Hematopoietic multipotent progenitor cell treated with erythropoietin and hydrocortisone succinate and interleukin-3 and kit ligand, for 6 days (in vitro differentiated cells): ENCODE measurements at regions not wholly inside any gene's neighbourhood (a gene's known extent, or its start where the extent isn't known, plus 50 kb on each side); places are given as distances from the start of the nearest gene placed in this dataset.
A peak's percentile ranks its signal among the peaks of the same experiment; 100 is the strongest.

Experiments
- DNase-seq: peaks from one replicate; pipeline ENCODE4 v3.0.0-alpha.2; 2015

GRCh38 chr3:99087277-99087676 lies 185.8 kb upstream of the DCBLD2 start:
- no peak for DNase-seq

- DNase-seq = no peak
Observed at GRCh38 chr3:99084826-99085225, 183.3 kb upstream of the DCBLD2 start.

GRCh38 chr3:99084156-99084555 lies 182.7 kb upstream of the DCBLD2 start:
- DNase-seq = no peak

DNA sequence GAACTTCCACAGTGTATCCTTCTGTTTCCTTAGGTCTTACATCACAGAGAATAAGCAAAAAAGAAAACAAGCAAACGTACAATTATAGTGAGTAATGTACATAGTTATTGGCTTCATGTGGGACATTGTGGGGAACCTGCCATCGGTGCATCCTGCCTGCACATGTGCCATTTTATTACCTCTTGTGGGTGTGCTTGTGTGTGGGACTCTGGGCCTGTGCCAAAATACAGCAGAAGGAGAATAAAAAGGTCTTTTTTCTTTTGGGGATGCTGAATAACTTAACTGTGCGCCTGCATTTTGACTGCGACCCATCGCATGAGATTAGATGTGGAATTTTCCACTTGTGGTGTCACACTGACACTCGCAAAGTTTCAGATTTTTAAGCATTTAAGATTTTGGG lies 169.6 kb upstream of the DCBLD2 start:
- no peak for DNase-seq

GRCh38 chr3:99069973-99070372 lies 168.5 kb upstream of the DCBLD2 start:
- no peak for DNase-seq

DNA sequence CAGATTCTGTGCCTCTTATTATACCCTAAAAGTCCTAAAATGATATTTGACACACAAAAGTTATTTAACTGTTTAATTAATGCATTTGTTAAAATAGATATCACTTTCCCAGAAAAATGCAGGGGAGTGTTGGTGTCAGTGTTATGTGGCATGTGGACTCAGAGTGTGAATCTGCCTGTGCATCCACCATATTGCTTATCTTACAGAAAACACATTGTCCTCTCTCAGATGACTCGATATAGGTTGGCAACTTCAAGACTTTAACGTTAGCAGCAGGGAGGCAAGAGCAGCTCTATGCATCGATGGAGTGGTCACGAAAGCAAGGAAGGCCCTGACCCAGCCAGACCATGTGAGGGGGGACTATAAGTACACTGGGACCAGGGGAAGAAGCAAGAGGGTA lies 165.4 kb upstream of the DCBLD2 start:
- peak; percentile 28 for DNase-seq

GRCh38 chr3:99049164-99049563 lies 147.7 kb upstream of the DCBLD2 start:
- DNase-seq = no peak

GRCh38 chr3:99041747-99042146 lies 140.3 kb upstream of the DCBLD2 start:
- no peak for DNase-seq

DNA sequence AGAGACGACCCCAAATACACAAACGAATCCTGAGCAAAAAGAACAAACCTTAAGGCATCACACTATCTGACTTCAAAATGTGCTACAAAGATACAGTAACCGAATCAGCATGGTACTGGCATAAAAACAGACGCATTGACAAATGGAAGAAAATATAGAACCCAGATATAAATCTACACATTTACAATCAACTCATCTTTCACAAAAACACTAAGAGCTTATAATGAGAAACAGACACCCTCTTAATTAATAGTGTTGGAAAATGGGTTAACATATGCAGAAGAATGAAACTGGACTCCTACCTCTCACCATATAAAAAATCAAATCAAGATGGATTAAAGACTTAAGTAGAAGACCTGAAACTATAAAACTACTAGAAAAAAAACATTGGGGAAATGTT lies 130.3 kb upstream of the DCBLD2 start:
- no peak for DNase-seq

- DNase-seq = peak; percentile 60
Observed at GRCh38 chr3:99023590-99024192, 122.2 kb upstream of the DCBLD2 start.

DNA sequence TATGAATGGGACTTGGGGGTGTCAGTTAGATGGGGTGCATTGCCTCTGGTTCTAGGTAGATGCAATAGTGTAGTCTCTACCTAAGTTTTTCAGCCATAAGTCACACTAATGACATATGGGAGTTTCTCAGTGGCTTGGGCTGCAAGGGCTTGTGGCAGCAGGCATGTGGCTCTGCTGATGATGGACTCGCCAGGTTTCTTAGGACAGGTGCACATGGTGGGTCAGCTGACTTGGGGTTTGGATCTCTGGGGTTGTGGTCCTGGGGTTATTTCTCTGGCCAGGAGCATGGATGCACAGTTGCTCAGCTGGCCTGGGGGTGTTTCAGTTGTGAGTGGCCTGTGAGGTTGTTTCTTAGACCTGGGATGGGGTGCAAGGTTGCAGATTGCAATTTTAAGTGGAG lies 120.0 kb upstream of the DCBLD2 start:
- no peak for DNase-seq

GRCh38 chr3:99016452-99016851 lies 115.0 kb upstream of the DCBLD2 start:
- DNase-seq = no peak

DNA sequence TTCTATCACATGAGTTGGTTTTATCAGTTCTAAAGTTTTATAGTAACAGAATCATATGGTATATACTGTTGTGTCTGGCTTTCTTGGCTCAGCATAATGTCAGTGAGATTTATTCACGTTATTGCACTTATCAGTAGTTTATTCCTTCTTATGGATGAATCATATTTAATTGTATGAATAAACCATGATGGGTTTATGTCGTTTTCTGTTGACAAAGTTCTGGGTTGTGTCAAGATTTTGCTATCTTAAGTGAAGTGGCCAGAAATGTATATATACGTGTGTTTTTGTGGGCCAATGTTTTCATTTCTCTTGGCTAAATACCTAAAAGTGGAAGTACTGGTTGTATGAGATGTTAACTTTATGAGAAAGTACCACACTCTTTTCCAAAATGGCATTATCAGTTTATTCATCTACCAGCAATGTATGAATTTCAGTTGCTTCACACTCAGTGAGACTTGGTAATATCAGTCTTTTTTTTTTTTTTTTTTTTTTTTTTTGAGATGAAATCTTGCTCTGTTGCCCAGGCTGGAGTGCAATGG lies 112.4 kb upstream of the DCBLD2 start:
- peak; percentile 20 for DNase-seq

DNA sequence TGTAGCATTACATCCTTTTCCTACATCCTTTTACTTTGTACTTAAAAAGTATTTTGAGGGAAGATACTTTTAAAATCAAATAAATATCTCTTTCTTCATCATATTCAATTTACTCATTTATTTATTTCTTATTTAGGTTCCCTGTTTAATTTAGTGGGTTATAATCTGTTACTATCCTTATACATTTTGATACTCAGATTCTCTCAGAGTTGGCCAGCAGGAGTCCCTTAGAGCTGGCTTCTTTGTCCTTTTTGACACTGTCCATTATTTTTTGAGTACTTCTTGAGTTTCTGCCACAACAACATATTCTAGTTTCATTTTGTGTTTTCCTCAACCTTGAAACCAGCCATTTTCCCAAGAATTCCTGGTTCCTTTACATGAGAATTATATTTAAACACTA lies 111.6 kb upstream of the DCBLD2 start:
- DNase-seq = no peak

GRCh38 chr3:99012051-99012450 lies 110.6 kb upstream of the DCBLD2 start:
- DNase-seq = no peak

DNA sequence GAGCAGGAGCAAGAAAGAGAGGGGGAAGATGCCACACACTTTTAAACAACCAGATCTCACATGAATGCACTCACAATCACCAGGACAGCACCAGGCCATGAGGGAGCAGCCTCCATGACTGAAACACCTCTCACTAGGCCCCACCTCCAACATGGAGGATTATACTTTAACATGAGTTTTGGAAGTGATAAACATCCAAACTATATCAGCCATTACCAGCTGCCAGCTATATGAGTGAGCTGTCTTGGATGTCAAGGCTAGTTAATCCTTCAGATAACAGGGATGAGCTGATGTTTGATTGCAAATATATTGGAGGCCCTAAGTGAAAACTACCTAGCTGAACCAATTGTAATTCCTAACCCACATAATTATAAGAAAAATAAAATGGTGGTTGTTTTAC lies 108.4 kb upstream of the DCBLD2 start:
- DNase-seq = no peak

- no peak for DNase-seq
Observed at GRCh38 chr3:99006686-99007085, 105.2 kb upstream of the DCBLD2 start.

DNA sequence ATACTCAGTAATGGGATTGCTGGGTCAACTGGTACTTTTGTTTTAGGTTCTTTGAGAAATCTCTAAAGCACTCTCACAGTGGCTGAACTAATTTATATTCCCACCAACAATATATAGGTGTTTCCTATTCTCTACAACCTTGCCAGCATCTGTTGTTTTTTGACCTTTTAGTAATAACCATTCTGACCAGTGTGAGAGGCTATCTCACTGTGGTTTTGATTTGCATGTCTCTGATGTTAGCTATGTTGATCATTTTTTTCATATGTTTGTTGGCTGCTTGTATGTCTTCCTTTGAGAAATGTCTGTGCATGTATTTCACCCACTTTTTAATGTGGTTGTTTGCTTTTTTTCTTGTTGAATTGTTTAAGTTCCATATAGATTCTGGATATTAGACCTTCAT lies 98.2 kb upstream of the DCBLD2 start:
- DNase-seq = no peak

- peak; percentile 41 for DNase-seq
Observed at GRCh38 chr3:98994128-98994762, 92.8 kb upstream of the DCBLD2 start.

DNA sequence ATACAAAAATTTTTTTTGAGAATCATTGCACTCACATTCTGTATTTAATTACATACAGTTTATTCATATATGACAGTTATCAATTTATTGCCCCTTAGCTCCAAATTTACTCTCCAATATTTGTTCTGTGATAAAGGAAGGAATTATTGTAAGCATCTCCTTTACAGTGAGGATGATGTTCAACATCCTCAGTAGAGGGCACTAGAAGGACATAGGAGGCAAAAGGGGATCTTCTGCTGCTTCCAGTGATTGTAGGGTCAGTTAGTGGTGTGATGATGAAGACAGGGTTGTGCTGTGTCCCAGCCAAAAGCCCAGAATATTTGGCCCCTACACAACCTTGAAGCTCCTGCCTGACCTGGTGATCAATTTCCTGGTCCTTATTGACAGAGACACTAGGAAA lies 89.9 kb upstream of the DCBLD2 start:
- DNase-seq = peak; percentile 14

DNA sequence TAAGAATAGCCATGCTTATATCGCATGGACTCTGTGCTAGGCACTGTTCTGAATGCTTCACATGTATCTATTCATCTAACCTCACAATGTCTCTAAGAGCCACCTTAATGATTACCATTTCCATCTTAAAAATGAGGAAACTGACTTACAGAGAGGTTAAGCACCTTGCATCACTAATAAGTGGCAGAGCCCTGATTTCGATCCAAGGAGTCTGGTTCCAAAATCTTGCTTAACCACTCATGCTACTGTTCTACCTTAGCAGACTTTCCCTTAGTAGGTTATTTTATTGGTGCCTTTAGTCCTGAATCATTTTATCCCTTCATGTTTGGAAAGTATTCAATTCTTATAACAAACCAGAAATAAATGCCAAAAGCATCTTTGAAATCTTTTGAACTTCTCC lies 89.2 kb upstream of the DCBLD2 start:
- no peak for DNase-seq

DNA sequence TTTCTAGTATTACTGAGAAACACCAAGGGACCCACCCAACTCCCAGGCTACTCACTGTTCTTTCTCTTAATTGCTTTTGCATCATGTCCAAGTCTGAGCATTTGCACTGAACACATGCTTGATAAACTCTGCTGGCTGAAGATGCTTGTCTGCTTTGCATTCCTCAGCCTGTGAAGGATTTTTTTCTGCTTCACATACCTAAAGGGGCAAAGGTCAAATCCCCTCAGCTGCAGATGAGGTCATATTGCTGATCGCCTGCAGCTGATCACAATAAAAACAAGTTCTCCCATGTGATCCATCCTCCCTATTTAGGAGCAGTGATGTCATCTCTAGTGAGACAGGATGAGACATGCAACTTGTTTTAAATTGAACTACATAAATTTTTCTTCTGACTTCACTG lies 84.6 kb upstream of the DCBLD2 start:
- no peak for DNase-seq

- no peak for DNase-seq
Observed at GRCh38 chr3:98985431-98985830, 83.9 kb upstream of the DCBLD2 start.

DNA sequence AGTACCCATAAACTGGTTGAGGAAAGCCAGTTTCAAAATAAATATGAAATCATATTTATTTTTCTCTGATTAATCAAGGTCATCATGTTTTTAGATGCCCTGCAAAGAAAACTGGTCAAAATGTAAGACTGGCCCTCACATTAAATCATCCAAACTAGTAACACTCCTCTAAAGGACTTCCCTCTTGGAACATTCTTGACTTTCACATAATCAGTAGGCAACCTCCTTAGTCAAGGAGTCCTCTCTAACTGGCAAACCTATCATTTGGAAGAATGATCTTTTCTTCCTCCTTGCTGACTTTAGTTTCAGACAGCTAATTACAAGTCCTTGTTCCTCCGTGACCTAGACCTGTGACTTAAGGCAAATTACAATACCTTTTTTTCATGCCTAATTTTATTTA lies 82.5 kb upstream of the DCBLD2 start:
- no peak for DNase-seq

- no peak for DNase-seq
Observed at GRCh38 chr3:98982351-98982750, 80.9 kb upstream of the DCBLD2 start.
